Astrocyte of the cerebellum (primary cell): ENCODE measurements at regions not wholly inside any gene's neighbourhood (a gene's known extent, or its start where the extent isn't known, plus 50 kb on each side); places are given as distances from the start of the nearest gene placed in this dataset.

Source experiments
- DNase-seq: peaks from one replicate; pipeline ENCODE4 v3.0.0-alpha.2; 2011; ENCODE audit warnings: low read depth
- H3K4me3 ChIP-seq: 2 replicates; pipeline ENCODE4 v1.5.1; 2011; ENCODE audit warnings: mild to moderate bottlenecking, low read depth, low read length, moderate library complexity
- CTCF ChIP-seq: IDR thresholded peaks from 2 replicates; pipeline ENCODE4 v1.5.1; 2012; ENCODE audit warnings: low read length, low read depth, moderate library complexity, mild to moderate bottlenecking; ENCODE audit errors: missing control alignments
- in situ Hi-C: cut with HindIII; loops from 2 replicates; pipeline ENCODE4 v1.10.0; 2017; ENCODE audit warnings: low sequenced_read_pairs

- in situ Hi-C loops = no loop called here
- TF ChIP-seq CTCF = no peak
- no peak overlapping the region for H3K4me3 ChIP-seq
- DNase-seq = no peak
These were observed 540.5 kb downstream of the SATB2 start for GRCh38 chr2:198917275-198917674.

DNA sequence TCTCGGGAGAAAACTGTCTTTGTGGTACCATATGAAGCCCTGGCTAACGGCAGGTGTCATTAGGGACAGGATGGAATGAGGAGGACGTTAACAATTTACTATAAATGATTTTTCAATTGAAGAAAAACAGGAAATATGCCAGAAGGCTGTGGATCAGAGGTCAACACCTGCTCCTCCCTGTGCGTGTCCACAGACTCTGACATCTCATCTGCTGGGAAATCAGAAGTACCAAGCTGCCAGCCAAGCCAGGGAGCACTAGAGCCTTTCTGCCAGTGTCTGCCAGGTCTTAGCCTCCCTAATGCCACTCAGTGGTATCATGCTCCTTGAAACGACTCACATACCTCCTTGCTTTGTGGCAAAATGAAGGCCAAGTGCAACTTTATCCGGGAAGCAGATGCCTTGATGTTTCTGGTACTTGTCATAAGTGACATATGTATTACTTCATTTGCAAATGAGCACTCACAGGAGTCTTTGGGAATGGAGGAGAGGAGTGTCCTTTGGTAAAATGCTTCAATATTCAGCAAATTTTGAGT, 541.1 kb downstream of the SATB2 start:
- TF ChIP-seq CTCF = no peak
- no peak for DNase-seq
- H3K4me3 ChIP-seq = no peak overlapping the region
- in situ Hi-C loops = no loop called here

DNA sequence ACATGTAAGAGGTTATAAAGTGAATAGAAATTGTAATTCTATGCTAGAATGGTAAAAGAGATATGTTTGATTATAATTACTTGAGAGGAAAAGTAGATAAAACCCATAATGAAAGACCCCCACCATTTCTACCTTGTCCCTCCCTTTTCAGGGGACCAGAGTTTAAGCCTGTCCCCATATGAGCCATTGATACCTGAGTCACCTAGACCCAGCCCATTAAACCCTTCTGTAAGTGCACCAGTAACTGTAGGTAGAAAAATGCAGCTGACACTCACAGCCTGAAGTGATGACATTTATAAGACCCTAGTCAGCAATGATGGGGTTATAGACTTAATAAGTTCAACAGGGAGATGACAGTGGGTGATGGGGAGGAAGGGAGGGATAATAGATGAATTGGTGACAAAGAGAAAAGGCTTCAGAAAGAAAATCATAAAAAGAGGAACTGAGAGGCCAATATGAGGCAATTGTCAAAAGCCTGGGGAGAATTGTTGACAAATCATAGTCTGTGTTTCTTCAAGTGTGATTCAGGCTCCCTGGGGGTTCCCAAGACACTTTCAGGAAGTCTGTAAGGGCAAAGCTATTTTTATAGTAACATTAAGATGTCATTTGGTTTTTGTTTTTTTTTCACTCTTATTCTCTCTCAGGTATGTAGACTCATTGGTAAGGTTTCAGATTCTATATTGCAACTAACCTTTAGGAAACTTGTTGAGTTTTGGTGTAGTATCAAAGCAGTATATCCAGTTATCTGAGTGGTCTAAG, 544.2 kb downstream of the SATB2 start:
- in situ Hi-C loops = no loop called here
- TF ChIP-seq CTCF = no peak
- DNase-seq = no peak
- no peak overlapping the region for H3K4me3 ChIP-seq

- no peak overlapping the region for H3K4me3 ChIP-seq
- in situ Hi-C loops = no loop called here
- no peak for DNase-seq
- TF ChIP-seq CTCF = no peak
These were observed 548.0 kb downstream of the SATB2 start for GRCh38 chr2:198909525-198910267.

- H3K4me3 ChIP-seq = no peak overlapping the region
- TF ChIP-seq CTCF = no peak
- in situ Hi-C loops = no loop called here
- no peak for DNase-seq
These were observed 551.7 kb downstream of the SATB2 start for GRCh38 chr2:198905881-198906612.

DNA sequence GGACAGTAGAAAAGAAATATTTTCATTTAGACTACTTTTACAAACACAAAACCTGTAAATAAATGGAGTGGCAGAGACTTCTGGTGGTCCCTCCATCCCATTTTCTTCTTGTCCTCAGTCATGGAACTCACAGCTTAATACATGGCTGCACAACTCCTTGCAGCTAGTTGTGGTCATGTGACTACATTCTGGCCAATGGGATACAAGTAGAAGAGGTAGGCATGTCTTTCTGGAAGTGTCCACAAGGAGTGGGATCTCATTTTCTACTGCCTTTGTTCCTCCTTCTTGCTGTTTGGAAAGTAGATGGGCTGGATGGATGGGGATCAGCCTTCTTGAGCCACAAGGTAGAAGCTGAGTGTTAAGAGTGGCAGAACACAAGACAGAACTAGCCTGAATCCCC, 555.8 kb downstream of the SATB2 start:
- in situ Hi-C loops = loop anchor here (5.0 kb wide), 1 partner anchor 60 kb away; no protein-coding TSS in a partner anchor
- H3K4me3 ChIP-seq = no peak overlapping the region
- no peak for TF ChIP-seq CTCF
- no peak for DNase-seq
